ENCODE measurements at regions not wholly inside any gene's neighbourhood (a gene's known extent, or its start where the extent isn't known, plus 50 kb on each side); places are given as distances from the start of the nearest gene placed in this dataset.

DNA sequence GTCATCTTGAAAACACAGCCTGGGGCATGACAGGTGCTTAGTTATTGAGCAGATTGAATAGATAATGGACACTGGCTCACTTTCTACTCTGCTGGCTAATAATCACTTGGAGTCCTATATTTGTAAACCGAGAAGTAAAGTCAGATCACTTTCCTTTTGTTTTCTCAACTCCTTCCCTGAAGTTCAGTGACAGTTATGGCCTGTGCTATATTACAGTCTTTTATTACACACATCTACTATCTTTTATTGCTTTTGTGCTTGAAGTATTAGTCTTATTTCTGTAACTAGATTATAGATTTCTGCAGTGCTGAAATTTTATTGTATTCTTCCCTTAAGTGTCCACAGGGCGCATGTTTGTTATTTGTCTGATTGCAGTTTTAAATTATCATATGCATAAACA lies 136.4 kb upstream of the TAC1 start:
- WGBS, 2 donors: 83 to 87% methylated on average over 2 of the region's 2 CpGs
- intact Hi-C loops (cut with DNase I; ENCODE audit: low total_unique reads): no loop called here
- no peak overlapping the region for H3K4me3 ChIP-seq (ENCODE audit: low read depth, poor library complexity, severe bottlenecking)
- TF ChIP-seq, protein P1, sequence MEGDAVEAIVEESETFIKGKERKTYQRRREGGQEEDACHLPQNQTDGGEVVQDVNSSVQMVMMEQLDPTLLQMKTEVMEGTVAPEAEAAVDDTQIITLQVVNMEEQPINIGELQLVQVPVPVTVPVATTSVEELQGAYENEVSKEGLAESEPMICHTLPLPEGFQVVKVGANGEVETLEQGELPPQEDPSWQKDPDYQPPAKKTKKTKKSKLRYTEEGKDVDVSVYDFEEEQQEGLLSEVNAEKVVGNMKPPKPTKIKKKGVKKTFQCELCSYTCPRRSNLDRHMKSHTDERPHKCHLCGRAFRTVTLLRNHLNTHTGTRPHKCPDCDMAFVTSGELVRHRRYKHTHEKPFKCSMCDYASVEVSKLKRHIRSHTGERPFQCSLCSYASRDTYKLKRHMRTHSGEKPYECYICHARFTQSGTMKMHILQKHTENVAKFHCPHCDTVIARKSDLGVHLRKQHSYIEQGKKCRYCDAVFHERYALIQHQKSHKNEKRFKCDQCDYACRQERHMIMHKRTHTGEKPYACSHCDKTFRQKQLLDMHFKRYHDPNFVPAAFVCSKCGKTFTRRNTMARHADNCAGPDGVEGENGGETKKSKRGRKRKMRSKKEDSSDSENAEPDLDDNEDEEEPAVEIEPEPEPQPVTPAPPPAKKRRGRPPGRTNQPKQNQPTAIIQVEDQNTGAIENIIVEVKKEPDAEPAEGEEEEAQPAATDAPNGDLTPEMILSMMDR (IDR thresholded peaks at IDR 0.05): no peak
- no peak for TF ChIP-seq POLR2A (IDR thresholded peaks at IDR 0.05)
- no peak for DNase-seq (ENCODE audit: low spot score in 2 of 2)

DNA sequence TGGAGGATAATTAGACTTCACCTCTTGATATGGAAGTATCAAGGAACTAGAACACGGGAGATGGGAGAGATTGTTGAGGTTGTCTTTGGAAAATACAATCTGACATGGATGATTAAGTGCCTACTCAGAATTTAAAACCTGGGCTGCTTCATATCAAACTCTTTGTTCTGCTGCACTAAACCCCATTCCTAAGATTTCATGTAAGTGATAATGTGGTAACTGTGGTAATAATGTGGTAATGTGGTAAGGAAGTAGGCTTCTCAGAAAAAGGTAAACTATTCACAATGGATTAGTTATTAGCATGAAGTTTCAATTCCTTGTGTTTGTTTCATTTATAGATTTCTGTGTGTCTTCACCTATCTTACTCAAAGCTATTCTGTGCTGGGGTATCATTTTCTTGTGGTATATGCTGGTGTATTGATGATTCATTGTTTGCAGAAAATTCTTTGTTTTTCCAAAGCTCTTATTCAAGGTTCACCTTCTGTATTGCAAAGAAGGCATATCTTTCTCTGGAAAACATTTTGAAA lies 129.9 kb upstream of the TAC1 start:
- intact Hi-C loops (cut with DNase I; ENCODE audit: low total_unique reads): no loop called here
- DNase-seq (ENCODE audit: low spot score in 2 of 2): no peak
- no peak overlapping the region for H3K4me3 ChIP-seq (ENCODE audit: low read depth, poor library complexity, severe bottlenecking)
- TF ChIP-seq, protein P1 (IDR thresholded peaks at IDR 0.05): no peak
- TF ChIP-seq POLR2A (IDR thresholded peaks at IDR 0.05): no peak
- 70 to 72% methylated on average over 1 of the region's 1 CpG for WGBS, 2 donors

DNA sequence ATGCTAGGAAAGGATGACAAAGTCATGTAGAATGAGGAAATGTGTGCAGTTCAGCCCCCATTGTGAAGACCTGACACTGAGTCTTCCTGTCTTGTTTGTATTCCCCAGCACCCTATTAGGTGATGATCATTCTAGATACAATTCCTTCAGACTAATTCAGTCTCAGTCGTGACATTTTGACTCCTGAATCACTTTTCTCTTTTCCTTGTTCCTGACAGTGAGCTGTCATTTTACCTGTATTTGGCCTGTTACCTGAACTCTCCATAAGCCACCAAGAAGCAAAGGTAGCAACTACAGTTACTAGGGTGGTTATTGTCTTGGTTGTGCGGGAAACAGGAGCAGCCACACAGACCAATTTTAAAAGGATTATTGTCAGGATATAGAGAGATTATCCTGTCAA lies 111.4 kb upstream of the TAC1 start:
- H3K4me3 ChIP-seq (ENCODE audit: low read depth, poor library complexity, severe bottlenecking): no peak overlapping the region
- WGBS, 2 donors: 64 to 70% methylated on average over 2 of the region's 2 CpGs
- TF ChIP-seq POLR2A (IDR thresholded peaks at IDR 0.05): no peak
- TF ChIP-seq, protein P1 (IDR thresholded peaks at IDR 0.05): no peak
- no peak for DNase-seq (ENCODE audit: low spot score in 2 of 2)
- intact Hi-C loops (cut with DNase I; ENCODE audit: low total_unique reads): no loop called here

DNA sequence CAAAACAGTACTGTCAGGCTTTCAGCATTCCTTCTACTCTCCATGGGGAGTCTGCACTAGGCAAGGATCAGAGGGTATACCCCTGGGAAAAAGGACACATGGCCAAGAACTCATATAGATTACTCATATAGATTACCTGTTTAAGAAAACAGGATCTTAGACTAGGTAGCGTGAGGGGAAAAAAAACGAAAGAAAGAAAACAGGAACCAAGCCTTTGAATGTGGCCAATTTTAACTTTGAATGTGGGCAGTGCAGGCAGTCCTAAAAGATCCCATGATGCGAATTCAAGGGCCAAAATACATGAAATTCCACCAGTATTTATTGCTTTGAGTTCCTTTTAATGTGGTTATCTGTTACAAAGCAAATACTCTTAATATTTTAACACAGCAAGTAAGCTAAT lies 108.6 kb upstream of the TAC1 start:
- DNase-seq (ENCODE audit: low spot score in 2 of 2): no peak
- intact Hi-C loops (cut with DNase I; ENCODE audit: low total_unique reads): no loop called here
- 77 to 79% methylated on average over 3 of the region's 3 CpGs for WGBS, 2 donors
- H3K4me3 ChIP-seq (ENCODE audit: low read depth, poor library complexity, severe bottlenecking): no peak overlapping the region
- no peak for TF ChIP-seq POLR2A (IDR thresholded peaks at IDR 0.05)

DNA sequence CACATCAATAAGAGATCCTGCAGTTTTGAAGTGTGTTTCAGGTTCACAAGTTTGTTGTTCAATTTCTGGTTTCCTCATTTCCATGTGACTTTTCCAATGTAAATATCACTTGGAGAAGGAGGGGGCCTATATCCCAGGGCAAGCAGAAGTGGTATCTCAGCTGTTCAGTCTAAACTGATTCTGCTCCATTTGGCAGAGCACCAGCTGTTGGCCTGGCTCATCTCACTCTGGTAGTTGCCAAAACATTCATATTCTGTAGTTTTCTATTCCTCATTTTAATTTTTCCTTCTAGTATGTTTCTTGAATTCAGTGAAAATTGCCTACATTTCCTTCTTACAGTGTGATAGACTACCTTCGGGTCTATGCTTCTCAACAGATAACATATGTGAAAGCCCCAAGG lies 101.8 kb upstream of the TAC1 start:
- DNase-seq (ENCODE audit: low spot score in 2 of 2): no peak
- TF ChIP-seq, protein P1 (IDR thresholded peaks at IDR 0.05): no peak
- intact Hi-C loops (cut with DNase I; ENCODE audit: low total_unique reads): no loop called here
- H3K4me3 ChIP-seq (ENCODE audit: low read depth, poor library complexity, severe bottlenecking): no peak overlapping the region
- 53 to 70% methylated on average over 1 of the region's 1 CpG for WGBS, 2 donors

DNA sequence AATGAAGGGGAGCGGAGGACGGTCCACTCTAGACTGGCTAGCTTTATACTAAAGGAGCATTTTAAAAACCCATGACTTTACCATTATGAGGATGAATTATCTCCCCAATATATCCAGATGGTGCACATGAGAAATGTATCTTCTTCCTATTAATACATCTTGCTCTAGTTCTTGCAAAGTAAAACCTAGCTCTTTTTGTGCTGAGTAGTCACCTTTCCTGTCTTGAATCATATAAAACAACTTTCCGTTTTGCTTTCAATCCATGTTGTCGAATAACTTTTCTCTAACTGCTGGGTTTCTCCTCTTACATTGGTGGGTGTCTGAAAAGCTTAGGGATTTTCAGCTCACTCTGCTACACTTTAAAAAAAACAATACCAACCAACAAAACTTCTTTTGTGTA lies 96.3 kb upstream of the TAC1 start:
- no peak for DNase-seq (ENCODE audit: low spot score in 2 of 2)
- intact Hi-C loops (cut with DNase I; ENCODE audit: low total_unique reads): no loop called here
- TF ChIP-seq POLR2A (IDR thresholded peaks at IDR 0.05): no peak
- TF ChIP-seq, protein P1 (IDR thresholded peaks at IDR 0.05): no peak
- 80 to 82% methylated on average over 4 of the region's 4 CpGs for WGBS, 2 donors
- H3K4me3 ChIP-seq (ENCODE audit: low read depth, poor library complexity, severe bottlenecking): no peak overlapping the region
